ENCODE measurements at regions not wholly inside any gene's neighbourhood (a gene's known extent, or its start where the extent isn't known, plus 50 kb on each side); places are given as distances from the start of the nearest gene placed in this dataset.

DNA sequence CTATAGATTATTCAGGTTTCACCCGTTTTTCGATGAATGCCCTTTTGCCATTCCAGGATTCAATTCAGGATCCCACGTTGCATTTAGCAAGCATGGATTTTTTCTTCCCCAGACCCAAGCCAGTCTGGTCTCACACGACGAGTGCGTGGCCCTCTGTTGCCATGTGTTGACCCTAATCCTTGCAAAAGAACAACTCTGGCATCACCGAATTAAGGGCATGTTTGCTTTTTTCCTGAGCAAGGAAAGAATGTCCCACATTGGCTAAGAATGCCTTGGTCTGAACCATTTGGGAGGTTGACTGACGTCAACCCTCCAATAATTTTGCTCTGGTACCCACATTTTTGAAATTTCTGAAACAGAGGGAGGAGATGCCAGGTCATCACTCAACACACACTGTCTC, 153.0 kb upstream of the WNT4 start (continued):
- no peak for TF ChIP-seq BACH1 (IDR thresholded peaks at IDR 0.05; ENCODE audit: low read length)

All from H1 (cell line).